GM21528 (cell line): ENCODE measurements at regions not wholly inside any gene's neighbourhood (a gene's known extent, or its start where the extent isn't known, plus 50 kb on each side); places are given as distances from the start of the nearest gene placed in this dataset.
"Not testable (repeated sequence)": the region's sequence is repeated elsewhere in the genome, so short reads cannot be mapped to it uniquely, and the experiment has no call there.

ENCODE experiments used
- ATAC-seq: cut with Tn5 transposase; IDR thresholded peaks from one replicate; pipeline ENCODE4 v1.9.1; 2021; ENCODE audit warnings: mild to moderate bottlenecking, moderate library complexity; ENCODE audit not compliant: unreplicated experiment, low FRiP score

DNA sequence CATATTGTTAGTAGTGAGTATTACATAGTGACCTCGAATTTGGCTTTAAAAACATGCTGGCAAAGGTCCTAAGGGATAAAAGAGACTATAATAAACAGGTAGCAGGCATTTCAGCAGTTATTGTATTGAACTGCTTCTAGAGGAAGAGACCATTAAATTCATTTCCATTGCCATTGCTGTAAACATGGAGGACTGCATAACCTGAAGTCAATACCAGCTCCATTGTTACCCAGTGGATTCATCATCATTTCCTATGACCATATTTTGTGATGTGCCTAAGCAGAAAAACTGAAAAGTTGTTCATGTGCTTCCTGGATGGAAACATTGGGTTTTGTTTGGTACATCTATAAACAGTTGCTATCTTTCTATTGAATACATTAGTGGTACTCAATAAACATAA lies 482.5 kb upstream of the UBE2E2 start:
- ATAC-seq, result no peak

DNA sequence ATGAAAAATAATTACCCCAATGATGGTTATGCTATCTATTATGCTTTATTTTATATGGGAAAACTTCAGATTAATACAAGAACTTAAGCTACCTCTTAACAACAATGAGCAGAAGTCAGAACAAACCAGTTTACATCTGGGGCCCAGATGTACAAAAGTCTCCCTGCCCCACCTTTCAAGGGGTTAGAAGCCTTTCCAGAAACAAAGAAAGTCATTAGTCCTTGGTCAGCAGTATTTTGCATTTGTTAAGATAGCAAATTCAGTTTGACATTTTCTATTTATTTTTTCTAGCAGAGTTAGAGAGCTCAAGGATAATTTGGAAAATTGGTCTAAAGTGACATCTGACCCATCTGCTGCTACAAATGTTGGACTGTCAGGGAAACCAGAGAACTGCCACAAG lies 478.7 kb upstream of the UBE2E2 start:
- no peak for ATAC-seq

DNA sequence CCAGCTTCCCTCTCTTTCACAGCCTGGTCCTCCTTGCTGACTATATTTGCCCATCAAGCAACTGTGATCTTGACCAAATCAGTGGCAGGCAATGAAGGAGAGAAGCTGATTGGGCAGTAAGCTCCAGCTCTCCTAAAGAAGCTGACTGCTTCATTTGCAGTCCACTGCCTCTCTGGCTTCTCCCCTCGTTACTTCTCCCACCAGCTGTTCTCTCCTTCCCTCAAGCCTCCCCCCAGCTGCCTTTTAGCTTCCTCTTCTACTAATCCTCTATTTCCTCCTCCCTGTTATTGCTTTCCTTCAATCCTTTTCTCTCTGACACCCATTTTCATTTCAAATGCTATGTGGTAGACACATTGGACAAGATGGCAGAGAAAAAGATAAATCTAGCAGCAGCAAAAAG lies 474.7 kb upstream of the UBE2E2 start:
- ATAC-seq, result no peak

DNA sequence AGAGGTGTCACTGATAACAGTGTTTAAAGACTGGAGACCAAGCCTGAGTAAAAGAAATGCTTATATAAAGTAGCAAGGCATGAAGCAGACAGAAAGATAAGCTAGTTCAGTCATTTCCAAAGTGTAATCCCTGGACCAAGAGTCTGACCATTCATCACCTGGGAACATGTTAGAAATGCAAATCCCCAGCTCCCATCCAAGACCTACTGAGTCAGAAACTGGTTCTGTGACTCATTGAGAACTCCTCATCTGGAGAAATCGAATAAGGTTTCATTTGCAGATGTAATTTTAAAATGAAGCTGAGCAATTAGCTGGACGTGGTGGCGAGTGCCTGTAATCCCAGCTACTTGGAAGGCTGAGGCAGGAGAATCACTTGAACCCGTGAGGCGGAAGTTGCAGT lies 473.9 kb upstream of the UBE2E2 start:
- no peak for ATAC-seq

DNA sequence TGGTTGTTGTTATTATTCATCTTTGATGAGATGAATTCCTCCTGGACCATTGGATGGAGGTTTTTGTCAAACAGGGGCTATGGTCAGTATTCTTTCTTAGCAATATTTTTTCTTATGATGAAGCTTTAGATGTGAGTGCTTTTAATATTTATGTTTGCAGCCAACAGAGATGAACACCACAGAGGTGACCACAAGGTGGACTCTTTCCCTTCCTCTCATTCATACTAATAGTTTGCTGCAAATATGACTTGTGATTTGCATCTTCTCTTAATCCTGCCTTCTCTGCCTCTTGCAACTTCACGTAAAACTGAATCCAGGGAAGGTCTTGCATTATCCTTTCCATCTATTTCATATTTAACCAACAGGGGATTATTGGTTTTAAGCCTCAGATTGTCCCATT lies 473.1 kb upstream of the UBE2E2 start:
- ATAC-seq, result no peak

DNA sequence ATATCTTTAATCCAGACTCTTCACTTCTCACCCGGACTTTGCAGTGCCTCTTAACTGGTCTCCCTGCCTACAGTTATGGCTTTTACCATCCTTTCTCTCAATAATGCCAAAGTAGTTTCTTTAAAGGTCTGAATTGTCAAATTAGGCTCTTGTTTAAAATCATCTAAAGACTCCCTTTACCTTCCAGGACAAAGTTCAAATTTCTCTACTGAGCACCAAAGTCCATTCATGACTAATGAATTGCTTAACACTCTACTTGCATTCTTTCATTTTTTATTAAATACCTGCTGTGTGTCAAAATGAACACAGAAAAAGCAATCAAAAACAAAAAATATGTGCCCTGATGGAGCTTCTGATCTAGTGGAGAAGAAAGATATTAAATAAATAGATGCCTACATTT lies 472.4 kb upstream of the UBE2E2 start:
- ATAC-seq, result no peak

DNA sequence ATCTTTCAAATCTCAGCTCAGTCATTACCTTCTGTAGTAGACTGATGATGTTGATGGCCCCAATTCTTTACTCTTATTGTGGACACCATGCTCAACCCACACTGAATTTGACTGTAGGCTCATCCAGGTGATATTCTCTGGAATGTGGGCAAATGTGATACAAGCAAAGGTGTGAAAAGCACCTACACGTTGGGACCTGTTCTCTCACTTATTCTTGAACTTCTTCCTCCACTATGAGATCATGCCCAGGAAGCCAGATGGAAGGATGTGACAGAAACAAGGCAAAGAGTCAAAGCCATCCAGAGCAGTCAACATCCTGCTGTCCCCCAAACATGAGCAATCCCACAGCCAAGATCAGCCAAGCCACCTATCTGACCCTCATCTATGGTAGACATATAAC lies 471.2 kb upstream of the UBE2E2 start:
- ATAC-seq, result no peak

DNA sequence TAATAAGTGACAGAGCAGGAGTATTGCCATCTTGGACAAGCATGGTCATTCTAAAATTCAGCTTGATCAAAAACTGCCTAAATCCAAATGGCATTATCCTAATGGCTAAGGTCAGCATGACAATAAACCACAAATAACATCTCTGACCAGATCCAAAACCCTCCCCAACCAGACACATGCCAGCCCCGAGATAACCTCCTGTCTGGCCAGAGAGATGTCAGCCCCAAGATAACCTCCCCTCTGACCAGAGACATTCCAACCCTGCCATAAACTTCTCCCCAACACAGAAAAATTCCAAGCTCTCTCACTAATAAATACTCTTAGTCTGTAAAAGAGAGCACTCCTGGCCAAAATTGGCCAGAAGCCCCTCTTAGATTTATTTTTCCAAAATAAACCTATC lies 470.5 kb upstream of the UBE2E2 start:
- ATAC-seq, result no peak

DNA sequence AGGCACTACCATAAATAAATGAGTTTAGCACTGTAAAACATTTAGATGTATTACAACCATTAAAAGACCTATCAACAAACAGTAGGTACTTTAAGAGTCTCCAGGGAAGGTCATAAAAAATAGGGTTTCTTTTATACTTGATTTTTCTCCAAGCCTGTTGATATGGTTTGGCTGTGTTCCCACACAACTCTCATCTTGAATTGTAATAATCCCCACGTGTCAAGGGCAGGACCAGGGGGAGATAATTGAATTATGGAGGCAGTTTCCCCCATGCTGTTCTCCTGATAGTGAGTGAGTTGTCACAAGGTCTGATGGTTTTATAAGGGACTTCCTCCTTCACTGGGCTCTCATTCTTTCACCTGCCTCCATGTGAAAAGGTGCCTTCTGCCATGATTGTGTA lies 468.9 kb upstream of the UBE2E2 start:
- no peak for ATAC-seq

DNA sequence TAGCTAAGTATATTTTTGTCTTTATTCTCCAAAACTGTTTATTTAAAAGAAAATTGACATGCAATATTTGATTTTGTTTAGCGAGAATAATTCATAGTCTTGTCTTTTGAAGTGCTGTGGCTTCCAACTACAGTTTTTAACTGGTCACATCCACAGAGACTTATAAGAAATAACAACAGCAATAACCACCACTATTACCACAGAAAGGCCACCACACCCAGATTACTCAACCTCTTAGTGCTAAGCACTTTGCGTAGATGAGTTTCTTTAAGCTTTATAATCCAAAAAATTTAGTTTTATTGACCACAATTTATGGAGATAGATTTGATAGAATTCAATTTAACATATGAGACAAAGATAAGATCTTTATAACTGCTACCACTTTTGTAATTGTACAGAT lies 468.4 kb upstream of the UBE2E2 start:
- ATAC-seq, result no peak

DNA sequence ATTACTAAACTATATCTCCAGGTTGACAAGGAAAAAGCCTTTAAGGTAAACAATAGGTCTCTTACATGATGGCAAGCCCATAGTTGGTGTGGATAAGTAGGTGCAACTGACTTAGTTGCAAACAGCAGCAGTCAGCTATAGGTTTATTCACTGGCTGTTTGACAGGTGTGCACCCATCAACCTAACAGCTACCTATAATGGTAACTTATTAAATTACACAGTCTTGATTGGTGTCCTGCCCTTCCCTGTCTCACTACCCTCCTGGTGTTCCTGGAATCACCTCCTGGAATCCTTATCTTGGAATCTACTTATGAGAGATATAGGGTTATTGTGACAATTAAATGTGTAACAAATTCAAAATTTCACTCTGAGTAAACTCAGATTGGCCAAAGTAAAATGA lies 467.8 kb upstream of the UBE2E2 start:
- no peak for ATAC-seq

DNA sequence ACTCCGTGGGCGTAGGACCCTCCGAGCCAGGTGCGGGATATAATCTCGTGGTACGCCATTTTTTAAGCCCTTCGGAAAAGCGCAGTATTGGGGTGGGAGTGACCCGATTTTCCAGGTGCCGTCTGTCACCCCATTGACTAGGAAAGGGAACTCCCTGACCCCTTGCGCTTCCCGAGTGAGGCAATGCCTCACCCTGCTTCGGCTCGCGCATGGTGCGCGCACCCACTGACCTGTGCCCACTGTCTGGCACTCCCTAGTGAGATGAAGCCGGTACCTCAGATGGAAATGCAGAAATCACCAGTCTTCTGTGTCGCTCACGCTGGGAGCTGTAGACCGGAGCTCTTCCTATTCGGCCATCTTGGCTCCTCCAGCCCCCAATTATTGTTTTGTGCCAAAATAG lies 459.7 kb upstream of the UBE2E2 start:
- ATAC-seq, result not testable (repeated sequence)

DNA sequence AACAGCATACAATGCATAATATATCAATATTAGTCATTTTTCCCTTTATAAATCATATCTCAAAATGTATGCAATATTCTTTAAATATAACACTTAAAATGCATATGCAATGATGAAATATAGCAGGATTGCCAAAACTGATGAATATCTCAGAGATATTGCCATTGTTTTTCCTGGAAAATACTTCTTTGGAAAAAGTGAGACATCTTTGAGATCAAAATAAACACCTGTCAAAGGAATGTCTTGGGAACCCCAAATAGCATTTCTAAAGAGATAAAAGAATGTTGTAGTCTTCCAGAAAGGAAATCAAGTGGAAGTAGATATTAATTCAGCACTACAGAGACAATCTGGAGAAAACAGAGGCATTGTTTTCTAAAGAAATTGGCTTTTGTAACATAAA lies 457.8 kb upstream of the UBE2E2 start:
- ATAC-seq, result no peak

DNA sequence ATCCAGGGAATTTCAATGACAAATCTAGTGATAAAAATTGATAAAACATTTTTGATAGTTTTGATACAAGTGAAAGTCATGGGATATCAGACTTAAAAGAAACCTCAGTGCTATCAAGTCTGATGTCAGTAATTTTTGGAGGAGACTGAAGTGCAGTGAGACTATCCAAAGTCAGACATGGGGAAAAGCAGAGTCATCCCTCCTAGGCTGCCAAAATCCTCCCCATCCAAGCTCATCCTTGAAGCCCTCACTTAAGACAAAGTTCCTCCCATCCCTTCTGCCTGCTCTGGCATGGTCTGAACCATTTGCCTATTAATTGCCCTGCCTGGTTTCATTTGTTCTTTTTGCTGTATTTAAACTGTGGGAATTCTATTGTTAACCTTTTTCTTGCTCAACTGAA lies 456.9 kb upstream of the UBE2E2 start:
- no peak for ATAC-seq

DNA sequence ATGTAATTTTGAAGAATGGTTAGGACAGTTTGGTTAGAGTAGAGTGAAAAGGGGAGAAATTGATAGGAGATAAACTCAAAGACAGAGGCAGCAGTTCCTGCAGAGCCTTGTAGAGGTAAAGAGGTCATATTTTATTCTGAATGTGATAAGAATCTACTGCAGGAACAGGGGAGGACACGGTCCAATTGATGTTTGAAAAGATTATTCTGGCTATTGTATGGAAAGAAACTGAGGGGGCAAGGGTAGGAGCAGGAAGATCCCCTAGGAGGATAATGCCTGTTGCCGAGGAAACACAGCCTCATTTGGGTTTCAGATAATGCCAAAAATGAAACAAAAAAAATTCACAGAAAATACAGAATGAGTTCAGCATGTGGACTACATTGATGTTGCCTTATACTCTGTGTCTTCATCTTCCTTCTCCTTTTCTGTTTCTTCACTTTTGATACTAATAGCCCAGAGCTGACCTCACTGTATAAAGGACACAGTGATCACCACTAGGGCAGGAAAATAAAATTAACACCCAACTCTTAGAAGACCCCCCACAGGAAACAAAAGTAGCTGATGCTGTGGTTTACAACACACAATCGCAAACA lies 454.6 kb upstream of the UBE2E2 start:
- ATAC-seq, result no peak

DNA sequence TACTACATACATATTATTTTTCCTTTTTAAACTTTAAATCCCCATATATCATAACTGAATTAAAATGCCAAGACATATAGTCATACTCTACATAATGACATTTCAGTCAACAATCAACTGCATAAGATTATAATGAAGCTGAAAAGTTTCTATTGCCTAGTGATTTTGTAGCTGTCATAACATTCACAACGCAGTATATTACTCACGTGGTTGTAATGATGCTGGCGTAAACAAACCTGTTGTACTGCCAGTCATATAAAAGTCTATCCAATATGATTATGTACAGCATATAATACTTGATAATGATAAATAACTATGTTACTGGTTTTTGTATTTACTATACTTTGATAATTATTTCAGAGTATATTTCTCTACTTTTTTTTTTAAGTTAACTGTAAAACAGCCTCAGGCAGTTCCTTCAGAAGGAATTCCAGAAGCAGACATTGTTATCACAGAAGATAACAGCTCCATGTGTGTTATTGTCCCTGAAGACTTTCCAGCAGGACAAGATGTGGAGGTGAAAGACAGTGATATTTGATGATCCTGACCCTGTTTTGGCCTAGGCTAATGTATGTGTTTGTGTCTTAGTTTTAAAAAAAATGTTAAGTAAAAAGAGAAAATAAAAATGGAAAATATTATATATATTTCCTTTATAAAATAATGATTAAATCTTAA lies 443.4 kb upstream of the UBE2E2 start:
- ATAC-seq, result no peak

DNA sequence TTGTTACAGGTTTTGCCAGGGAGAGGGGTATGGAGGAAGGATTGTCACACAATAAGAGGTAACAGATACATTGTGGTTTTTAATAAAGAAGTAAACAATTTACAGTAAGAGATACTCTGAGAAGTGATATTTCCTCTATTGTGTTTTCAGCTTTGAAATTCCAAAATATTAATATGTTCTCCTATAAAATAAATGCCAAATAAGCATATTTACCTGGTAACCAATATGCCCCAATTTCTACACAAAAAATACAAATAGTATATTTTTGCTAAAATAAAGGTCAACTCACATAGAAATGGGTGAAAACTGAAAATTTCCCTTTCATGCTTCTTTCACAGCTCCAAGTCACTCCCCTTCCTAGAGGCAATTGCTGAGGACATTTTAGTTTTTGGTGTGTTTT lies 437.4 kb upstream of the UBE2E2 start:
- no peak for ATAC-seq

DNA sequence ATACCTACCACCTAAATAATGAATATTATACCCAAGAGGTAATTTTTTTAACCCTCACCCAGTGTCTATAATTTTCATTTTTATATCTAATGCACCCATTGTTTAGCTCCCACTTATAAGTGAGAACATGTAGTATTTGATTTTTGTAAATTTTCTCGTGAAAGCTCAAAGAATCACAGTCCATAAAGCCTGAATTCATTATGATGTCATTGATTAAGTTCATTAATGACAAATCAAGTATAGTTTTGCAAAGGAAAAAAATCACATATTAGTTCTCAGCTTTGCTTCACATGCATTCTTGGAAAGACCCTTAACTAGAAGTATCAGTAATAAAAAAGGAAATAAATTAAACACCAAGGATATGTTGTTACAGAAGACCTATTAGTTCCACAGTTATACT lies 425.3 kb upstream of the UBE2E2 start:
- no peak for ATAC-seq

DNA sequence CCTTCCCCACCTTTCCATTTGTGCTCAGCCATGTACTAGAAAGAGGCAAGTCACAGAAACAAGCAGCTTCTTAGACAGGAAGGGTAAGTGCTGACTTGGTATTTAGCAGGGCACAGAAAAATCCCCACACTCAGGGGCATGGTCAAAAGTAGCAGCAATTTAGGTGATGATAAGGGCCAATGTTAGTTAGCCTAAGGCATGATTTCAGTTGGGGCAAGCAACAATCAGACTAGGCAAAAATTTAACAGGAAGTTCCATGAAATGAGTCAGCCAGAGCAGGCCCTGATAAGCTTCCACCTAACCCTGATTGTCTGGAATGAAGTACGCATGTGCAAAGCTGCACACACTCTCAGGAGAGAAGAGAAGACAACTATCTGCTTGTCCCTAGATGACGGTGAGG lies 423.4 kb upstream of the UBE2E2 start:
- no peak for ATAC-seq

DNA sequence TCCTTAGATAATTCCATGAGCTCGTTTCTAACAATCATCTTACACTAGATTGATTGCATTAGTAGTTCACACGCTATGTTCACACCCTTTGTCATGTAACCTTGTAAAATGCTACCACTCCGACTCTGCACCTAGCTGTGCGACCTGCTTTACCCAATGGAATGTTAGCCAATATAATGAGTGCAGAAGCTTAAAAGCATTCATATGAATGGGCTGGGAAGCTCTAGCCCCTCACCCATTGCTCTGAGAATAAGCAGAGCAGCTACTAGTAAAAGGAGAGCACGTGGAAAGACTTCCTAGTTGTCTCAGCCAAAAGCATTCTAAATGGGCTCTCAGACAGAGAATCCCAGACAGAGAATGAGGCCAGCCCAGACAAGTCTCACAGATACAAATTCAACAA lies 410.6 kb upstream of the UBE2E2 start:
- no peak for ATAC-seq

DNA sequence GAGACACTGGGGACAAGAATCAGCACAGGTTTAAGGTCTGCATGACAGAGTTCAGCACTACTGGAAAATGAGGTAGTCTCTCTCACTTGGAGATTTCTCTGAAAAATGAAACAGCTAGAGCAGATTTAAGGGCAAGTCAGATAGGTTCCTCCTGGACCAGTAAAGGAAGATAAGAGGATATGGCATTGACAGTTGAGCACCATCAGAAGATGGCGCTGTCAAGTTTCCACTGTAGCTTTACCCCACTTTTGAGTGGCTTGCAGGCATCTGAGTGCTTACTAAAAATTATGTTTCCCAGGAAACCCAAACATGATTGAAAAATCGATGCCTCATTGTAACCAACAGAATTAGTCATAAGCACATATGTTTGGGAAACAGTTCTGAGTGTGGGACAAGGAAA lies 407.2 kb upstream of the UBE2E2 start:
- no peak for ATAC-seq

DNA sequence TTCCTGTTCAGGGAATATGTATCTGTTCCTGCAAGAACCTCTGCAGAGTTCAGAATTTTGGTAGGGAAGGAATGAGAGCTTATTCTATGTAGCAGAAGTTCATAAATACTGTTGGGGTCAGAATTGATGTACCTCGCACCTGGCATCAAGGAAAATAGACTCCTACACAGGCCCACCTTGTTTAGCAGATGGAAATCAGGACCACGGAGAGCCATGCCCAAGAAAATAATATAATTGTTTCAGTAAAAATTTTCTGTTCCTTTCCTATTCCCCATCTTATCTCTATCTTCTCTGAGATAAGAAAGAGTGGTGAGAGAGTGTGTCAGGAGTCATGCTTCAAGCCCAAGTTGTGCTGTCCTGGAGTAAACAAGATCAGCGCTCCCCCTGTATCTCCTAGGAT lies 404.7 kb upstream of the UBE2E2 start:
- ATAC-seq, result no peak

DNA sequence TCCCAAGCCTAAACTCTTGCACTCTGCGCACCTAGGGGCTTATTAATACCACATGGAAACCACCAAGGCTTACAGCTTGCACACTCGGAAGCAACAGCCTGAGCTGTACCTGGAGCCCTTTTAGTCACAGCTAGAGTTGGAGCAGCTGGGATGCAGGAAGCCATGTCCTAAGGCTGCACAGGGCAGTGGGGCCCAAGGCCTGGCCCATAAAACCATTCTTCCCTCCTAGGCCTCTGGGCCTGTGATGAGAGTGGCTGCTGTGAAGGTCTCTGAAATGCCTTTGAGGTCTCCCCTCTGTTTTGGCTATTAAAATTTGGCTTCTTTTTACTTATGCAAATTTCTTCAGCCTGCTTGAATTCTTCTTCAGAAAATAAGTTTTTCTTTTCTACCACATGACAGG lies 383.9 kb upstream of the UBE2E2 start:
- no peak for ATAC-seq
